SK-N-SH treated with all-trans-retinoic acid at 6 μM for 48 hours (cell line): ENCODE measurements at regions not wholly inside any gene's neighbourhood (a gene's known extent, or its start where the extent isn't known, plus 50 kb on each side); places are given as distances from the start of the nearest gene placed in this dataset.

ENCODE experiments used
- ARNTL ChIP-seq: fragments of 450-650 bp; formaldehyde crosslinking; IDR thresholded peaks from 2 replicates; pipeline ENCODE4 v1.5.0; 2020; ENCODE audit warnings: low read depth, mild to moderate bottlenecking, moderate library complexity, borderline replicate concordance
- RARB ChIP-seq: fragments of 250-450 bp; sonication (Bioruptor Pico); IDR thresholded peaks from 2 replicates; pipeline ENCODE4 v1.8.0; 2021; ENCODE audit warnings: mild to moderate bottlenecking, moderate library complexity
- SNAI2 ChIP-seq: fragments of 250-450 bp; sonication (Bioruptor Pico); IDR thresholded peaks from 2 replicates; pipeline ENCODE4 v1.5.0; 2020; ENCODE audit warnings: mild to moderate bottlenecking, moderate library complexity
- TCF4 ChIP-seq: fragments of 250-450 bp; sonication (Bioruptor Pico); IDR thresholded peaks from 2 replicates; pipeline ENCODE4 v1.8.0; 2021; ENCODE audit warnings: mild to moderate bottlenecking, moderate library complexity, borderline replicate concordance
- ZFP3 ChIP-seq: fragments of 250-450 bp; sonication (Bioruptor Pico); IDR thresholded peaks from 2 replicates; pipeline ENCODE4 v1.5.0; 2020; ENCODE audit warnings: mild to moderate bottlenecking, moderate library complexity
- ZFP30 ChIP-seq: fragments of 450-650 bp; formaldehyde crosslinking; IDR thresholded peaks from 2 replicates; pipeline ENCODE4 v1.5.0; 2022; ENCODE audit warnings: mild to moderate bottlenecking, moderate library complexity
- ZNF565 ChIP-seq: fragments of 450-650 bp; formaldehyde crosslinking; conservative IDR thresholded peaks from 2 replicates; pipeline ENCODE4 v1.5.0; 2020; ENCODE audit warnings: low read depth, mild to moderate bottlenecking, moderate library complexity
- TF ChIP-seq, protein P1 (sequence below): fragments of 250-450 bp; sonication (Bioruptor Pico); IDR thresholded peaks from 2 replicates; pipeline ENCODE4 v1.8.0; 2021; ENCODE audit warnings: low read depth, mild to moderate bottlenecking, moderate library complexity, borderline replicate concordance
- TF ChIP-seq, protein P2 (sequence below): fragments of 250-450 bp; sonication (Bioruptor Pico); IDR thresholded peaks from 2 replicates; pipeline ENCODE4 v1.8.0; 2020; ENCODE audit warnings: mild to moderate bottlenecking, moderate library complexity, borderline replicate concordance

DNA sequence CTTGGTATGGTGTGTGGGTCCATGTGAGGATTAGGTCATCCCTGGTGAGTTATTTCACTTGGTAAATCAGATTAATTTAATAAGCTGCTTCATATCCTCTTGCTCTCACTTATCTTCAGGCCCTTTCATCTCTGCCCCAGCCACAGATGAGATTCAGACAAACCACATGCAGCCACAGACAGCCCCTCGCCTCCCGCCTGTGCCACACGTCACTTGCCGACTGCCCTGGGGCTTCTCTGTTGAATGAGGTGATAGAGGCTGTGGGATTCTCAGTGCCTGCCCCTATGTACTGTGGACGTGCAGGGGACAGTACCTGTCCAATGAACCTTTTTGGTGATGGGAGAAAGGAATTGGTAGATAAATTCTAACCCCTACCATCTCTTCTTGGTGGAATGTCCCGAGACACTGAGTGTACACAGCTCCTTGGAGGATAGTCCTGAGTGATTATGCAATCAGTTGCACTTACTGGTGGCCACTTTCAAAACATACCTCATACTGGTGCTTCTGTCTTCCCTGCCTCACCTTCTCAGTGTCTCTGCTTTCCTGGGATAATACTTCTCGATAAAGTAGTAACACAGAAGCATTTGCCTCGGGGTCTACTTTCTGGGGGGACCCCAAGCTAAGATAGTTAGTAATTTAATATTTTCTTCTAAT, 248.7 kb downstream of the TTC6 start:
- no peak for TF ChIP-seq ZFP30 (CRISPR knock-in tag)
- no peak for TF ChIP-seq ZFP3 (CRISPR knock-in tag)
- TF ChIP-seq ARNTL (CRISPR knock-in tag), result no peak
- no peak for TF ChIP-seq SNAI2 (CRISPR knock-in tag)
- TF ChIP-seq ZNF565 (CRISPR knock-in tag), result no peak
- TF ChIP-seq, protein P1, sequence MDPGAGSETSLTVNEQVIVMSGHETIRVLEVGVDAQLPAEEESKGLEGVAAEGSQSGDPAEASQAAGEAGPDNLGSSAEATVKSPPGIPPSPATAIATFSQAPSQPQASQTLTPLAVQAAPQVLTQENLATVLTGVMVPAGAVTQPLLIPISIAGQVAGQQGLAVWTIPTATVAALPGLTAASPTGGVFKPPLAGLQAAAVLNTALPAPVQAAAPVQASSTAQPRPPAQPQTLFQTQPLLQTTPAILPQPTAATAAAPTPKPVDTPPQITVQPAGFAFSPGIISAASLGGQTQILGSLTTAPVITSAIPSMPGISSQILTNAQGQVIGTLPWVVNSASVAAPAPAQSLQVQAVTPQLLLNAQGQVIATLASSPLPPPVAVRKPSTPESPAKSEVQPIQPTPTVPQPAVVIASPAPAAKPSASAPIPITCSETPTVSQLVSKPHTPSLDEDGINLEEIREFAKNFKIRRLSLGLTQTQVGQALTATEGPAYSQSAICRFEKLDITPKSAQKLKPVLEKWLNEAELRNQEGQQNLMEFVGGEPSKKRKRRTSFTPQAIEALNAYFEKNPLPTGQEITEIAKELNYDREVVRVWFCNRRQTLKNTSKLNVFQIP (CRISPR knock-in tag), result no peak
- TF ChIP-seq TCF4, result no peak
- no peak for TF ChIP-seq RARB (CRISPR knock-in tag)
- TF ChIP-seq, protein P2, sequence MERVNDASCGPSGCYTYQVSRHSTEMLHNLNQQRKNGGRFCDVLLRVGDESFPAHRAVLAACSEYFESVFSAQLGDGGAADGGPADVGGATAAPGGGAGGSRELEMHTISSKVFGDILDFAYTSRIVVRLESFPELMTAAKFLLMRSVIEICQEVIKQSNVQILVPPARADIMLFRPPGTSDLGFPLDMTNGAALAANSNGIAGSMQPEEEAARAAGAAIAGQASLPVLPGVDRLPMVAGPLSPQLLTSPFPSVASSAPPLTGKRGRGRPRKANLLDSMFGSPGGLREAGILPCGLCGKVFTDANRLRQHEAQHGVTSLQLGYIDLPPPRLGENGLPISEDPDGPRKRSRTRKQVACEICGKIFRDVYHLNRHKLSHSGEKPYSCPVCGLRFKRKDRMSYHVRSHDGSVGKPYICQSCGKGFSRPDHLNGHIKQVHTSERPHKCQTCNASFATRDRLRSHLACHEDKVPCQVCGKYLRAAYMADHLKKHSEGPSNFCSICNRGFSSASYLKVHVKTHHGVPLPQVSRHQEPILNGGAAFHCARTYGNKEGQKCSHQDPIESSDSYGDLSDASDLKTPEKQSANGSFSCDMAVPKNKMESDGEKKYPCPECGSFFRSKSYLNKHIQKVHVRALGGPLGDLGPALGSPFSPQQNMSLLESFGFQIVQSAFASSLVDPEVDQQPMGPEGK (CRISPR knock-in tag), result no peak
